ENCODE measurements at regions not wholly inside any gene's neighbourhood (a gene's known extent, or its start where the extent isn't known, plus 50 kb on each side); places are given as distances from the start of the nearest gene placed in this dataset.

GRCh38 chrX:8971116-8971515, 62.8 kb downstream of the FAM9B start:
- H3K27ac ChIP-seq, result no peak overlapping the region
- peak in 1 of 3 experiments; percentile 39 for TF ChIP-seq CTCF (IDR thresholded peaks at IDR 0.05)
- no peak for DNase-seq (ENCODE audit: low spot score in 2 of 2)
- H3K4me1 ChIP-seq, result no peaks in the 10 kb centered on the region
- H3K36me3 ChIP-seq, result no peaks in the 10 kb centered on the region
- H3K27me3 ChIP-seq, result no peaks in the 10 kb centered on the region
- intact Hi-C loops (cut with DNase I), result loop anchor here (2.0 kb wide), 1 partner anchor 738 kb away; no protein-coding TSS in a partner anchor
- H3K9me3 ChIP-seq, result no peaks in the 10 kb centered on the region
- H3K4me3 ChIP-seq, result no peak overlapping the region

DNA sequence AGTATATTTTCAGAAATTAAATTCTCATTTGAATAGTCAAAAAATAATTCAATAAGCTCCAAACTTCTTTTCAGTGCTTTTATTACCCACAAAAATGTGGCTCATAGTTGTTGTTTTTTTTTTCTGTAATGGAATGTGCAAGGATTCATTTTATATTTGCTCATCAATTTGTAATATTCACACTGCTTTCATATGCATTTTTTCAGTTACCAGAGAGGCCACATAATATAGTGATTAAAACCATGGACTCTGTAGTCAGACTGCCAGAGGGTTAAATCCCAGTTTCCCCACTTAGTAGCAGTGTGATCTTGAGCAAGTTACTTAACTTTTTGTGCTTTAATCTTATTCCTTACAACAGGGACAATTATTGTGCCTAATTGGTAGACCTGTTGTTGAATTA, 64.5 kb downstream of the FAM9B start:
- H3K4me1 ChIP-seq, result no peaks in the 10 kb centered on the region
- no peaks in the 10 kb centered on the region for H3K9me3 ChIP-seq
- H3K4me3 ChIP-seq, result no peak overlapping the region
- no peaks in the 10 kb centered on the region for H3K36me3 ChIP-seq
- H3K27me3 ChIP-seq, result no peaks in the 10 kb centered on the region
- no peak overlapping the region for H3K27ac ChIP-seq
- no peak for DNase-seq (ENCODE audit: low spot score in 2 of 2)
- TF ChIP-seq CTCF (IDR thresholded peaks at IDR 0.05), result no peak
- intact Hi-C loops (cut with DNase I), result no loop called here

- no peak overlapping the region for H3K4me3 ChIP-seq
- H3K36me3 ChIP-seq, result no peaks in the 10 kb centered on the region
- no peaks in the 10 kb centered on the region for H3K9me3 ChIP-seq
- no peaks in the 10 kb centered on the region for H3K27me3 ChIP-seq
- H3K27ac ChIP-seq, result no peak overlapping the region
- no peaks in the 10 kb centered on the region for H3K4me1 ChIP-seq
- no peak for TF ChIP-seq CTCF (IDR thresholded peaks at IDR 0.05)
- intact Hi-C loops (cut with DNase I), result no loop called here
- no peak for DNase-seq (ENCODE audit: low spot score in 2 of 2)
These were observed 66.5 kb downstream of the FAM9B start for GRCh38 chrX:8967461-8967860.

DNA sequence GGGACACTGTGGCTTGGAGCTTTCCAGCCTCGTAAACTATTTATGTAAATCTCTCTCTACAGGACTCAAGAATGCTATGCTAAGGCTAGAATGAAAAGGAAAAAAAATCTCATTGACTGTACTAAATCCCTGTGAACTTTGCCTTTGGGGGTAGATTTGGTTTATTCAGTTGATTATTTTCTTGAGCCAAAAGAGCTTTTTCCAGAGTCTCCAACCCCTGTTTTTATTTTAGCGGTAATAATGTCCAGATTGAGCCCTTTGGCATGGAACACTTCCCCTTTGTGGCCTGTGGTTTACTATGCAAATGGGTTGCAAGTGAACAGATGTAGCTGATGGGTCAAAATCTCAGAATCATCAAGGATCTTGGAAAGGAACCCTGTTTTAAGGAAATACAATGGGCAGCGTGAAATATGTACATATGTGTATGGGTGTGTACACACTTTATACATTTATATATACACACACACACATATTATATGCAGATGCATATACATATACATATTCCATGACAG, 72.9 kb downstream of the FAM9B start:
- no peaks in the 10 kb centered on the region for H3K27me3 ChIP-seq
- no peak overlapping the region for H3K4me3 ChIP-seq
- H3K9me3 ChIP-seq, result no peaks in the 10 kb centered on the region
- no peaks in the 10 kb centered on the region for H3K36me3 ChIP-seq
- H3K4me1 ChIP-seq, result no peaks in the 10 kb centered on the region
- no peak for TF ChIP-seq CTCF (IDR thresholded peaks at IDR 0.05)
- no peak for DNase-seq (ENCODE audit: low spot score in 2 of 2)
- intact Hi-C loops (cut with DNase I), result no loop called here
- H3K27ac ChIP-seq, result no peak overlapping the region

DNA sequence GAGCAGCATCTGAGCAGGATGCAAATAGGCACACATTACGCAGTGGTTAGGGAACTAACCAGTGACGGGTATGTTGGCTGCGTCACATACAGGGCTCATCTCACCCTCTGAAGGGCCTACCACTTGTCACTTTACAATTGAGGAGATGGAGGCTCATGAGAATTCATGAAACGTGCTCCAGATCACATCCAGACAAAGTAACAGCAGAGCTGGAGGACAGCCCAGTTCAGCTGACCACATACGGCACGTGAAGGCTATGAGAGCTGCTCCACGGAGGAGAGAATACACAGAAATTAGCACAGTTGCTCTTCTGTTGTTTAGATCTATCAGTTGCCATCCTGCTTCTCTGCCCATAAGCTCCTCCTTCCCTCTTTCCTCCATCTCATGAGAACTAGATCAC, 78.4 kb downstream of the FAM9B start:
- H3K4me1 ChIP-seq, result no peaks in the 10 kb centered on the region
- H3K27me3 ChIP-seq, result no peaks in the 10 kb centered on the region
- no peaks in the 10 kb centered on the region for H3K36me3 ChIP-seq
- H3K4me3 ChIP-seq, result no peak overlapping the region
- no peak for TF ChIP-seq CTCF (IDR thresholded peaks at IDR 0.05)
- no peak for DNase-seq (ENCODE audit: low spot score in 2 of 2)
- H3K27ac ChIP-seq, result no peak overlapping the region
- intact Hi-C loops (cut with DNase I), result no loop called here
- H3K9me3 ChIP-seq, result no peaks in the 10 kb centered on the region

GRCh38 chrX:8946563-8946962, 87.4 kb downstream of the FAM9B start:
- no peak for TF ChIP-seq CTCF (IDR thresholded peaks at IDR 0.05)
- intact Hi-C loops (cut with DNase I), result no loop called here
- H3K9me3 ChIP-seq, result no peaks in the 10 kb centered on the region
- H3K36me3 ChIP-seq, result no peaks in the 10 kb centered on the region
- no peak overlapping the region for H3K27ac ChIP-seq
- DNase-seq (ENCODE audit: low spot score in 2 of 2), result no peak
- H3K4me1 ChIP-seq, result no peaks in the 10 kb centered on the region
- H3K27me3 ChIP-seq, result no peaks in the 10 kb centered on the region
- H3K4me3 ChIP-seq, result no peak overlapping the region

Data from ascending aorta (tissue), 2 donors.